ENCODE measurements at regions not wholly inside any gene's neighbourhood (a gene's known extent, or its start where the extent isn't known, plus 50 kb on each side); places are given as distances from the start of the nearest gene placed in this dataset.

DNA sequence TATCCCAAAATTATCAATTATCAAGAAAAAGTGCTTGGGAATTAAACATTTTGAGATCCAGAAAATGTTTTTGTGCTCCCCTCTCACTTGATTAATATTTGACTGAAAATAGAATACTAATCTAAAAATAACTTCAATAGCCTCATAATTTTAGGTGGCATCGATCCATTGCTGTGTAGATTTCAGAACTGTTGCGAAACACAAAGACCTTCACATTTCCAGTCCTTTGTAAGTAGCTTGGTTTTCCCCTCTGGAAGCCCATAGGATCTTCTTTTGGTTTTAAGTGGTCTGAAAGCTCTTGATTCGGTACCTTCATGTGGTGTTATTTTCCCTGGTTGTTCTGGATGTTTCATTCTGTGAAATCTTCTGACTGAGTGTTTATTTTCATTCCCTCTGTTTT, 176.5 kb downstream of the NUFIP1 start:
- no peak for DNase-seq (ENCODE audit: low read depth)
- in situ Hi-C loops (cut with HindIII; ENCODE audit: low sequenced_read_pairs), result loop anchor here (10.0 kb wide), 1 partner anchor 78 kb away; no protein-coding TSS in a partner anchor

DNA sequence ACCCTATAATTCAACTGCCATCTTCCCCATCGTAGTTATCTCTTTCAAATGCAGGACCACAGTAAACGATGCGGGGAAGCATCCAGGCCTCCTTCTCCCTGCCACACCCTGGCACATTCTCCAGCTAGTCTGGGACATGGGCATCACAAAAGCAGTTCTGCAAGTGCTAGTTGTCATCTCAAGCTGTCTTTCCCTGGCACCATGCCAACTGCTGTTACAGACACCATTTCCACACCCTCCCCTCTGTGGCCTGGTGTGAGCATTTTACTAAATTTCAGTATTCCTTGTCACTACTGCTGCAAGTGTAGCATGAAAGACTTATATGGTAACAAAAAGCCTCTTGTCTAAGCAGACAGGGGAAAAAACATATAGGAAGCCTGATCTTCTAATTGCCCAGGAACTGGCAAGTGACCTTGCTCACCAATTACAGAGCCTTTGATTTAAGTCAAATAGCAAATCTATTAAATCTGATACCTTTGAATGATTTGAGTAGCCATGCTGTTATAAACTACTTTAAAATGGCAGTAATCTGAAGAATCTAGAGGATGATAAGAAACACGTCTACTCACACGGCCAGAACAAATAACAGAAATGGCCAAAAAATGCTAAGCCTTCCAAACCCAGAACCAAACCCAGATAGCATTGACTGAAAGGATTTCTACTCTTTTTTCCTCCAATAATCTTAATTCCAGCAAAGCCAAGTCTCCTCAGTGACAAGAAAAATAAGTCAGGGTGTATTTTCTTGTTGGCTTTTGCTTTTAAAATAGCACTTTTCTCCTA, 179.0 kb downstream of the NUFIP1 start:
- TF ChIP-seq, protein P1, sequence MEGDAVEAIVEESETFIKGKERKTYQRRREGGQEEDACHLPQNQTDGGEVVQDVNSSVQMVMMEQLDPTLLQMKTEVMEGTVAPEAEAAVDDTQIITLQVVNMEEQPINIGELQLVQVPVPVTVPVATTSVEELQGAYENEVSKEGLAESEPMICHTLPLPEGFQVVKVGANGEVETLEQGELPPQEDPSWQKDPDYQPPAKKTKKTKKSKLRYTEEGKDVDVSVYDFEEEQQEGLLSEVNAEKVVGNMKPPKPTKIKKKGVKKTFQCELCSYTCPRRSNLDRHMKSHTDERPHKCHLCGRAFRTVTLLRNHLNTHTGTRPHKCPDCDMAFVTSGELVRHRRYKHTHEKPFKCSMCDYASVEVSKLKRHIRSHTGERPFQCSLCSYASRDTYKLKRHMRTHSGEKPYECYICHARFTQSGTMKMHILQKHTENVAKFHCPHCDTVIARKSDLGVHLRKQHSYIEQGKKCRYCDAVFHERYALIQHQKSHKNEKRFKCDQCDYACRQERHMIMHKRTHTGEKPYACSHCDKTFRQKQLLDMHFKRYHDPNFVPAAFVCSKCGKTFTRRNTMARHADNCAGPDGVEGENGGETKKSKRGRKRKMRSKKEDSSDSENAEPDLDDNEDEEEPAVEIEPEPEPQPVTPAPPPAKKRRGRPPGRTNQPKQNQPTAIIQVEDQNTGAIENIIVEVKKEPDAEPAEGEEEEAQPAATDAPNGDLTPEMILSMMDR (IDR thresholded peaks at IDR 0.05; ENCODE audit: low read depth, low read length, missing control alignments), result no peak
- H3K4me3 ChIP-seq (ENCODE audit: low read depth, low read length), result no peak overlapping the region
- in situ Hi-C loops (cut with HindIII; ENCODE audit: low sequenced_read_pairs), result loop anchor here (10.0 kb wide), 1 partner anchor 75 kb away; no protein-coding TSS in a partner anchor
- DNase-seq (ENCODE audit: low read depth), result no peak

More for the DNA sequence above, 176.5 kb downstream of the NUFIP1 start:
- H3K4me3 ChIP-seq (ENCODE audit: low read depth, low read length), result no peak overlapping the region
- TF ChIP-seq, protein P1 (IDR thresholded peaks at IDR 0.05; ENCODE audit: low read depth, low read length, missing control alignments), result no peak

DNA sequence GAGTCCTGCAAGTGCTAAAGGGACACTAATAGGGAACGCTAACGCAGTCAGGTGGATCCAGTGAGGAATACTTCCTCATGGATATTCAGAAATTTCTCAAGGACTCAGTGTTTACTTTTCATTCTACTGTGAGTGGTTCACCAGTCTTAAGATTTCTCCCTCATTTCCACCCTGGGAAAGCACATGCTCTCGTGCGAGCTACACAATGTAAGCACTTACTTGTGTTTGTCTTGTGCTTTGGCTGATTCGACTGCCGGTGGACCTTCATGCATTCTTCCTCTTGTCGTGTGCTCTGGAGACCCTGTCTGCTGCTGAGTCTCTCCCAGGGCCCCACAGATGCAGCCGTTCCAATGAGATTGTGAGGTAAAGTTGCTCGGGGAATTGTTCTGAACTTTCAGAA, 180.1 kb downstream of the NUFIP1 start:
- TF ChIP-seq, protein P1 (IDR thresholded peaks at IDR 0.05; ENCODE audit: low read depth, low read length, missing control alignments), result no peak
- in situ Hi-C loops (cut with HindIII; ENCODE audit: low sequenced_read_pairs), result no loop called here

DNA sequence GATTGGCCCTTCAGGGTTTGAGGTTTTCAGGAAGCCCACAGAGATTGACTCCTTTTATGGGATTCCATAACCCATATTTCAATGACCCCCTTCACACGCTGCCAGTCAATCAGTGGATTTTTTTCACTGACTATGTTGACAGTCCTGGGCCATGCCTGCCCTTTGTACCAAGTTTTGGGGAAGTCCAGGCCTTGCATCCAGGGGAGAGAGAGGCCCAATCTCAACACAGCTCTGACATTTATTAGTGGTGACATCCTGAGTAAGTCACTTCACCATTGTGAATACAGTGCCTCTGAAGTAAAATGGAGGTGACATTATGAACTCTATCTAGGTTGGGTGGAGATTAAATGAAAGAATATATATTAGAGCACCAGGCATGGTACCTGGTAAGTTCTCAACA, 181.1 kb downstream of the NUFIP1 start:
- DNase-seq (ENCODE audit: low read depth), result no peak
- TF ChIP-seq, protein P1 (IDR thresholded peaks at IDR 0.05; ENCODE audit: low read depth, low read length, missing control alignments), result no peak
- in situ Hi-C loops (cut with HindIII; ENCODE audit: low sequenced_read_pairs), result no loop called here
- no peak overlapping the region for H3K4me3 ChIP-seq (ENCODE audit: low read depth, low read length)

More for the DNA sequence above, 180.1 kb downstream of the NUFIP1 start:
- DNase-seq (ENCODE audit: low read depth), result no peak
- H3K4me3 ChIP-seq (ENCODE audit: low read depth, low read length), result no peak overlapping the region

DNA sequence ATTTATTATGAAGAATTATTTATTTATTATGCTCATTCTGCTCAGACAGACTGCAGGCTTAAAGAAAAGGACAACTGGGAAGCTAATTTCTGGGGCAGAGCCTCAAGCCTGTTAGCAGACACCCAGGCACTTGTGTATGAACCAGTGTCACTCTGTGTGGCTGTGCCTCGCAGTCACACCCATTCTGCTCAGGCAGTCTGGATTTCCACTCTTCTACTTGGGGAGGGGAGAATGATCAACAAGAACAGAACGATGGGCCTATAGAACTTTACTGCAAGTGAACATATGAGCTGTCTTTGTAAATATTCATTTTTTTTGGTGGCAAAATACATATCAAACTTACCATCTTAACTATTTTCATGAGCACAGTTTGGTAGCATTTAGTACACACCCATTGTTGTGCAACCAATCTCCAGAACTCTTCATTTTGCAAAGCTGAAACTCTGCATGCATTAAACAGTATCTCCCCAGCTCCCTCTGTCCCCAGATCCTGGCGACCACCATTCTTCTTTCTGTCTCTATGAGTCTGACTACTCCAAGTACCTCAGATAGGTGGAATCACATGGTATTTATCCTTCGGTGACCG, 181.7 kb downstream of the NUFIP1 start:
- H3K4me3 ChIP-seq (ENCODE audit: low read depth, low read length), result no peak overlapping the region
- TF ChIP-seq, protein P1 (IDR thresholded peaks at IDR 0.05; ENCODE audit: low read depth, low read length, missing control alignments), result no peak
- in situ Hi-C loops (cut with HindIII; ENCODE audit: low sequenced_read_pairs), result no loop called here
- DNase-seq (ENCODE audit: low read depth), result no peak

DNA sequence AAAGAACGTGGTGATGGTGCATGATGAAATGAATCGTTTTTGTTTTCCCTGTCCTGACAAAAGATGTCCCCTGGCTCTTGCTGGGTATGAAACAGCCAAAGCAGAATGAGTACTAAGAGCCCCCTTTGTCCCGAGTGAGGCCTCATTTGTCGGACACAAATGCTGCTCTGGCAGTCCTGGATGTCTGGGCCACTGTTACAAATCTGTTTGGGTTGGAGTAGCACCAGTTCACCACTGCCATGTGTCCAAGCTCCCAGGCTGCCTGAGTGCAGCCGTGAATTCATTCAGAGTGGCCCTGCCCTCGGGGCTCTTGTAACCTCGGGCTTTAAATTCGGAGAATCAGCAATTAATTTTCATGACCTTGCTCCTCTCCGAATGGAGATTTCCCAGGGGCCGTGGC, 182.4 kb downstream of the NUFIP1 start:
- in situ Hi-C loops (cut with HindIII; ENCODE audit: low sequenced_read_pairs), result no loop called here
- H3K4me3 ChIP-seq (ENCODE audit: low read depth, low read length), result no peak overlapping the region
- TF ChIP-seq, protein P1 (IDR thresholded peaks at IDR 0.05; ENCODE audit: low read depth, low read length, missing control alignments), result no peak
- DNase-seq (ENCODE audit: low read depth), result no peak

All from astrocyte of the cerebellum (primary cell).